Neural progenitor cell (in vitro differentiated cells): ENCODE measurements at regions not wholly inside any gene's neighbourhood (a gene's known extent, or its start where the extent isn't known, plus 50 kb on each side); places are given as distances from the start of the nearest gene placed in this dataset.

Experiments
- DNase-seq: peaks from one replicate; pipeline ENCODE4 v3.0.0-alpha.2; 2016; ENCODE audit warnings: low spot score
- H2AFZ ChIP-seq: fragments of 200-600 bp; sonication (generic); replicated peaks from 2 replicates; pipeline ENCODE4 v1.6.1; 2016; ENCODE audit warnings: antibody characterized with exemption
- H3F3A ChIP-seq: fragments of 200-600 bp; sonication (generic); 2 replicates; pipeline ENCODE4 v1.6.1; 2016; ENCODE audit warnings: antibody characterized with exemption, low read depth
- H3K27ac ChIP-seq: fragments of 200-600 bp; sonication (generic); 2 replicates; pipeline ENCODE4 v1.5.1; 2016; ENCODE audit warnings: mild to moderate bottlenecking
- H3K27me3 ChIP-seq: fragments of 200-600 bp; sonication (generic); 2 replicates; pipeline ENCODE4 v1.6.1; 2016; ENCODE audit warnings: mild to moderate bottlenecking, moderate library complexity
- H3K36me3 ChIP-seq: fragments of 200-600 bp; sonication (generic); 2 replicates; pipeline ENCODE4 v1.5.1; 2016
- H3K4me1 ChIP-seq: fragments of 200-600 bp; sonication (generic); 2 replicates; pipeline ENCODE4 v1.6.1; 2016; ENCODE audit warnings: mixed run types
- H3K4me2 ChIP-seq: fragments of 200-600 bp; sonication (generic); 2 replicates; pipeline ENCODE4 v1.6.1; 2016
- H3K4me3 ChIP-seq: fragments of 200-600 bp; sonication (generic); 2 replicates; pipeline ENCODE4 v1.5.1; 2016
- H3K79me2 ChIP-seq: fragments of 200-600 bp; sonication (generic); 2 replicates; pipeline ENCODE4 v1.6.1; 2016; ENCODE audit warnings: low read depth
- H3K9ac ChIP-seq: fragments of 200-600 bp; sonication (generic); 2 replicates; pipeline ENCODE4 v1.6.1; 2016
- H3K9me3 ChIP-seq: fragments of 200-600 bp; sonication (generic); 2 replicates; pipeline ENCODE4 v1.5.1; 2016; ENCODE audit warnings: low read depth
- H4K20me1 ChIP-seq: fragments of 200-600 bp; sonication (generic); 2 replicates; pipeline ENCODE4 v1.6.1; 2016; ENCODE audit warnings: low read depth
- H3K27ac Mint-ChIP-seq: 3 replicates; pipeline ENCODE4 v1.8.0; 2021; ENCODE audit warnings: mixed read lengths
- H3K27me3 Mint-ChIP-seq: 2 replicates; pipeline ENCODE4 v1.8.0; 2022; ENCODE audit warnings: low read depth, mild to moderate bottlenecking, inconsistent platforms, moderate library complexity, mixed read lengths; ENCODE audit not compliant: insufficient read depth
- H3K36me3 Mint-ChIP-seq: 3 replicates; pipeline ENCODE4 v1.8.0; 2021; ENCODE audit warnings: mixed read lengths
- H3K4me1 Mint-ChIP-seq: 3 replicates; pipeline ENCODE4 v1.8.0; 2021; ENCODE audit warnings: mixed read lengths
- H3K4me3 Mint-ChIP-seq: 3 replicates; pipeline ENCODE4 v1.8.0; 2021; ENCODE audit warnings: mild to moderate bottlenecking, moderate library complexity, mixed read lengths
- H3K9me3 Mint-ChIP-seq: 3 replicates; pipeline ENCODE4 v1.8.0; 2020; ENCODE audit warnings: mixed read lengths
- EZH2 ChIP-seq: fragments of 200-600 bp; sonication (generic); IDR thresholded peaks from 2 replicates; pipeline ENCODE4 v1.6.1; 2017; ENCODE audit warnings: antibody characterized with exemption, mild to moderate bottlenecking, moderate library complexity
- EZH2phosphoT487 ChIP-seq: fragments of 200-600 bp; sonication (generic); IDR thresholded peaks from 2 replicates; pipeline ENCODE4 v1.6.1; 2017; ENCODE audit warnings: antibody characterized with exemption
- TF ChIP-seq, protein P1 (sequence below): fragments of 200-600 bp; sonication (generic); IDR thresholded peaks from 2 replicates; pipeline ENCODE4 v1.5.1; 2017; ENCODE audit warnings: antibody characterized with exemption, mild to moderate bottlenecking

DNA sequence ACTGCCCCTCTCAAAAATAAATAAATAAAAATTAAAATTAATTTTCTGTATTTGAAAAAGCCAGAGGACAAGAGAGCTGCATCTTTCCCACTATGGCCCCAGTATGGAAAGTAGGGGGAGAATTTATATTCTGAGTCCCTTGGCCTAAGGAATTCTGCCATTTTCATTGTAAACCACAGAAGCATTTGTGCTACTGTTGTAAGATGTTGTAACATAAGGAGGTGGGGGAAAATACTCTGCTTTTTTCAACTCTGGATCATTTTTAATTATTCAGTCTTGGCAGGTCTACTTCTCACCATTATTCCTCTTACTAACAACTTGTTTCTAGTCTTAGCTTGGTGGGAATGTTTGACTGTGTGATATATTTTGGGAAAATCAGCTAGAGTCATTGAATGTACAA is 52.3 kb upstream of the APC start:
- Histone ChIP-seq H3F3A (no peaks in the 10 kb centered on the region), H3K27me3 (no peaks in the 10 kb centered on the region), H3K4me3 (no peak overlapping the region), H3K79me2 (no peaks in the 10 kb centered on the region), H3K27ac (no peak overlapping the region), H3K9me3 (no peaks in the 10 kb centered on the region), H3K9ac (no peak overlapping the region), H4K20me1 (no peaks in the 10 kb centered on the region), H3K4me1 (peaks cover 20% of the 10 kb centered on the region), H3K36me3 (no peaks in the 10 kb centered on the region), H3K4me2 (no peak overlapping the region), H2AFZ (no peak overlapping the region)
- Mint-ChIP-seq H3K4me1 (peaks cover 17% of the 10 kb centered on the region), H3K4me3 (no peak overlapping the region), H3K27ac (no peak overlapping the region), H3K27me3 (no peaks in the 10 kb centered on the region), H3K36me3 (no peaks in the 10 kb centered on the region), H3K9me3 (no peaks in the 10 kb centered on the region)
- no peak for DNase-seq
- no peak for TF ChIP-seq EZH2phosphoT487
- TF ChIP-seq, protein P1, sequence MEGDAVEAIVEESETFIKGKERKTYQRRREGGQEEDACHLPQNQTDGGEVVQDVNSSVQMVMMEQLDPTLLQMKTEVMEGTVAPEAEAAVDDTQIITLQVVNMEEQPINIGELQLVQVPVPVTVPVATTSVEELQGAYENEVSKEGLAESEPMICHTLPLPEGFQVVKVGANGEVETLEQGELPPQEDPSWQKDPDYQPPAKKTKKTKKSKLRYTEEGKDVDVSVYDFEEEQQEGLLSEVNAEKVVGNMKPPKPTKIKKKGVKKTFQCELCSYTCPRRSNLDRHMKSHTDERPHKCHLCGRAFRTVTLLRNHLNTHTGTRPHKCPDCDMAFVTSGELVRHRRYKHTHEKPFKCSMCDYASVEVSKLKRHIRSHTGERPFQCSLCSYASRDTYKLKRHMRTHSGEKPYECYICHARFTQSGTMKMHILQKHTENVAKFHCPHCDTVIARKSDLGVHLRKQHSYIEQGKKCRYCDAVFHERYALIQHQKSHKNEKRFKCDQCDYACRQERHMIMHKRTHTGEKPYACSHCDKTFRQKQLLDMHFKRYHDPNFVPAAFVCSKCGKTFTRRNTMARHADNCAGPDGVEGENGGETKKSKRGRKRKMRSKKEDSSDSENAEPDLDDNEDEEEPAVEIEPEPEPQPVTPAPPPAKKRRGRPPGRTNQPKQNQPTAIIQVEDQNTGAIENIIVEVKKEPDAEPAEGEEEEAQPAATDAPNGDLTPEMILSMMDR: no peak
- no peak for TF ChIP-seq EZH2

DNA sequence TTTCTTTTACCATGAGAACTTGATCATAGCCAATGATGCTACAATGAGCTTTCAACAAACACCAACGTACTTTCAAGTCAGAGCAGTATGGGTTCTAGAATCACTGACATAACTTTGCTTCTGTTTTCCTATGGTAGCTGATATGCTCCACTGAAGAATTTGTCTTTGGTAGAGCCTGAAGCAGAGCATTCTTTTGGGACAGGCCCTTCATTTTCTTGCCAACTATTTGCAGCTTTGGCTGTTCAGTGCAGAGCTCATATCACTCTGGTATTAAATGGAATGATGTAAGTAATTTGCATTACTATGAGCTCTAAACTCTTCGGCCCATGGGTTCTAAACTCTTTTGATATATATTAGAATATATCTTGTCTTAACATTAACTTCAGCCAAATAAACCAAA is 51.8 kb upstream of the APC start:
- peaks cover 17% of the 10 kb centered on the region for H3K4me1 Mint-ChIP-seq
- TF ChIP-seq EZH2phosphoT487: no peak
- TF ChIP-seq, protein P1: no peak
- no peak for TF ChIP-seq EZH2
- H3K36me3 Mint-ChIP-seq: no peaks in the 10 kb centered on the region
- H3K27ac Mint-ChIP-seq: no peak overlapping the region
- no peak overlapping the region for H3K9ac ChIP-seq
- no peak overlapping the region for H2AFZ ChIP-seq
- DNase-seq: no peak
- no peaks in the 10 kb centered on the region for H3K27me3 ChIP-seq
- H3K36me3 ChIP-seq: no peaks in the 10 kb centered on the region
- H3K4me2 ChIP-seq: no peak overlapping the region
- no peak overlapping the region for H3K27ac ChIP-seq
- H4K20me1 ChIP-seq: no peaks in the 10 kb centered on the region
- H3K4me1 ChIP-seq: peaks cover 20% of the 10 kb centered on the region
- H3K27me3 Mint-ChIP-seq: no peaks in the 10 kb centered on the region
- no peak overlapping the region for H3K4me3 Mint-ChIP-seq
- no peaks in the 10 kb centered on the region for H3F3A ChIP-seq
- H3K4me3 ChIP-seq: no peak overlapping the region
- H3K9me3 ChIP-seq: no peaks in the 10 kb centered on the region
- H3K9me3 Mint-ChIP-seq: no peaks in the 10 kb centered on the region
- H3K79me2 ChIP-seq: no peaks in the 10 kb centered on the region

DNA sequence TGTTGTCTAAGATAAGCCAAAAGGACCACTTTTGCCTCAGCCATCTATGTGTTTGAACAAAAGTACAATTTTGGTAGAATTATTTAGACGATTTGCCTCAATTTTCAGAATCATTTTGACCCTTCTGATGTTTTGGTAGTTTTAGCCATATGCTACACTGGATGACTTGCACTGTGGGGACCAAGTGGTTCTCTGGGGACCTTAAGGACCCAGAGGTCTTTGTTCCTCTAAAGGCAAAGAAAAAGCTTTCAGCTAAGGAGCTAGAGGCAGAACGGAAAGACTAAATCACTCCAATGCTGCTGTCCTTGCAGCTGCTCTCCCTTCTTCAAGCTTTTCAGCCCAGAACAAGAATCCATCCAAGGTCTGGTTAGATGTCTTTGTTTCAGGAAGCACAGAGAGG is 51.0 kb upstream of the APC start:
- TF ChIP-seq, protein P1: no peak
- TF ChIP-seq EZH2phosphoT487 (no peak), EZH2 (no peak)
- H3K27me3 ChIP-seq: no peaks in the 10 kb centered on the region
- H3F3A ChIP-seq: no peaks in the 10 kb centered on the region
- Mint-ChIP-seq H3K27ac (no peak overlapping the region), H3K4me3 (no peak overlapping the region), H3K9me3 (no peaks in the 10 kb centered on the region), H3K36me3 (no peaks in the 10 kb centered on the region), H3K4me1 (peaks cover 17% of the 10 kb centered on the region), H3K27me3 (no peaks in the 10 kb centered on the region)
- no peaks in the 10 kb centered on the region for H3K79me2 ChIP-seq
- H3K4me1 ChIP-seq: peaks cover 20% of the 10 kb centered on the region
- no peak overlapping the region for H3K27ac ChIP-seq
- no peak overlapping the region for H3K9ac ChIP-seq
- no peak for DNase-seq
- no peak overlapping the region for H3K4me3 ChIP-seq
- H3K9me3 ChIP-seq: no peaks in the 10 kb centered on the region
- H4K20me1 ChIP-seq: no peaks in the 10 kb centered on the region
- no peaks in the 10 kb centered on the region for H3K36me3 ChIP-seq
- H3K4me2 ChIP-seq: peak overlapping the region; percentile 29
- H2AFZ ChIP-seq: peak overlapping the region; percentile 20

DNA sequence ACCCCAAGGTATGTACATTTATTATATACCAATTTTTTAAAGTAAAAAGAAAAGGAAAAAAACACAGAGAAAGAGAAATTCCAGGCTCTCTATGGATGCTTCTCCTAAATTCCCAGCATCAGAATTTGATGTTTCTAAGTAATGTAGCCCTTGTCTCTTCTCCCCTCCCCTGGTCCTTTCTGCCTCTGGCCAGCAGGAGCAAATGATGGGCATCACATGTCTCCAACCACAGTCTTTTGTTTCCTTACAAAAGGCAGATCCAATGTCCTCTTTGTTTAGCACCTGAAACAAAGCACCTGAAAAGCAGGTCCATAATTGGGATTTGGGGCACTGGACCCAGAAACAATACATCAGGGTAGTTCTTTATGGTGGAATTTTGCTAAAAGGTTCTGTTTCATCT is 50.4 kb upstream of the APC start:
- H3K4me3 ChIP-seq: no peak overlapping the region
- H3K36me3 ChIP-seq: no peaks in the 10 kb centered on the region
- H3K79me2 ChIP-seq: no peaks in the 10 kb centered on the region
- no peaks in the 10 kb centered on the region for H3K27me3 ChIP-seq
- H3K27me3 Mint-ChIP-seq: no peaks in the 10 kb centered on the region
- H3K9ac ChIP-seq: no peak overlapping the region
- TF ChIP-seq, protein P1: peak; percentile 33
- no peak for TF ChIP-seq EZH2phosphoT487
- H3K9me3 Mint-ChIP-seq: no peaks in the 10 kb centered on the region
- H3K4me1 ChIP-seq: peaks cover 20% of the 10 kb centered on the region
- peak; percentile 58 for DNase-seq
- no peak overlapping the region for H3K27ac ChIP-seq
- no peaks in the 10 kb centered on the region for H3K36me3 Mint-ChIP-seq
- no peak overlapping the region for H3K27ac Mint-ChIP-seq
- H3K9me3 ChIP-seq: no peaks in the 10 kb centered on the region
- no peak overlapping the region for H2AFZ ChIP-seq
- H4K20me1 ChIP-seq: no peaks in the 10 kb centered on the region
- peak overlapping the region; percentile 29 for H3K4me2 ChIP-seq
- no peak overlapping the region for H3K4me3 Mint-ChIP-seq
- H3F3A ChIP-seq: no peaks in the 10 kb centered on the region
- peaks cover 17% of the 10 kb centered on the region for H3K4me1 Mint-ChIP-seq
